LNCAP (cell line): ENCODE measurements at regions not wholly inside any gene's neighbourhood (a gene's known extent, or its start where the extent isn't known, plus 50 kb on each side); places are given as distances from the start of the nearest gene placed in this dataset.

Source experiments
- CTCF ChIP-seq: fragments of 450-650 bp; IDR thresholded peaks from 2 replicates; pipeline ENCODE4 v1.5.1; 2017; ENCODE audit warnings: mild to moderate bottlenecking

DNA sequence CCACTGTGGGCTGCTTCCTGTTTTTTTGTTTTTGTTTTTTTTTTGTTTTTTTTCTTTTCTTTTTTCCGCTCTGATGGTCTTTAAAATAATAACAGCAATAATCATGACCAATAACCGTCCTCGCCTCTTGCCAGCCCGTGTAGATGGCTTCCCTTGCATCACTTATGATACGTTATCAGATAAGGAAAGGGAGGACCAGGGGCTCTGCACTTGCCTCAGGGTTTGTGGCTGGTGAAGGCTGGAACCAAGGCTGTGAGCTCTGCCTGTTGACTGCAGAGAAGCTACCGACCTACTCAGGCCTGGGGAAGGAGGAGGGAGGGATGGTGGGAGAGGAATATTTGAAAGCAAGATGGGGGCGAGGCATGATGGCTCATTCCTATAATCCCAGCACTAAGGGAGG lies 114.0 kb upstream of the SDK2 start:
- no peak for TF ChIP-seq CTCF

DNA sequence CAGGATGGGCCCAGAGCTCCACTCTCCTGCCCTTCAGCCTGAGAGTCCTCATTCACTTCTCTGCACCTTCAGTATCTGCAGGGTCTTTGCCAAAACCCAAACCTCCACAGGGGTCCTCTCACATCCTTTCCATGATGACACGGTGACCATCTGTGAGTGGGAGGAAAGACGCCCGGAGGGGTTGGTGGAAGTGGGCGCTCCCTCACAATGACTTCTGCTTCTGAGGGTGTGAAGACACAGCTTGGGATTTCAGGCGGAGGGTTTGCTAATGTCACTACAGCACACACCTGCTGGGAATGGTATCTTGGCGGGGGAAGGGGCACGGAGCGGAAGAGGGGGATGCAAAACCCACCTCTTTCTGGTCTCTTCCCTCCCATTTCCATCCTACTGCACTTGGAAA lies 115.1 kb upstream of the SDK2 start:
- TF ChIP-seq CTCF = no peak

- no peak for TF ChIP-seq CTCF
Measured at GRCh38 chr17:73759734-73760438, 115.6 kb upstream of the SDK2 start.

- TF ChIP-seq CTCF = no peak
Measured at GRCh38 chr17:73760439-73760758, 116.2 kb upstream of the SDK2 start.

DNA sequence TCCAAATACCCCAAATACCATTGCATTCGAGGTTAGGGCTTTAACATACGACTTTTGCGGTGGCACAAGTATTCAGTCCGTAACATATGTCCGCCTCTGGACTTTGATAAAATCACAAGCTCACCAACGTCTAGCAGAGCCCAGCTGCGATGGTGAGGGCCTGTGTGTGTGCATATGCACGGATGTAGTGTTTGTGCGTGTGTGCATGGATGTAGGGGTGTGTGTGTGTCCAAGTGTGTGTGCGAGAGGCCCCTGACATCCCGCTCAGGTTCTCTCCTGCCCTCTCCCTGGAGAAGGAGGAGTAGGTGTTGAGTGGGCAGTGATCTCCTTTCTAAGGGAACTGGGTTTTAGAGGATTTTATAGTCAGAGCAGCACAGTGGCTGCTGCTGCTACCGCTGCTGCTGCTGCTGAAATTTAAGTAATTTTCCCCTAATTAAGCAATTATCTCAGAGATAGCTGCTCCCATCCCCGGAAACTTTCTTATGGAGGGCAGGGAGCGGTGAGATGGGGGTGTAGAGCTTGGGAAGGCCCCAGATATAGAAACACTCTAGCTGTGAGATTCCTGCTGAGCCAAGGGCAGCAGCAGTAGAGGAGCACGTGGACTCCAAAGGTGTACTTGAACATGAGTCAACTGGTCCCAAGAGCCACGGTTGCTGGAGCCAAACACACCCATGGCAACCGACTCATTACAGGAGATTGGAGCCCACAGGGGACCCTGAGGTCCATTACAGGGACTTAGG lies 121.7 kb upstream of the SDK2 start:
- no peak for TF ChIP-seq CTCF

DNA sequence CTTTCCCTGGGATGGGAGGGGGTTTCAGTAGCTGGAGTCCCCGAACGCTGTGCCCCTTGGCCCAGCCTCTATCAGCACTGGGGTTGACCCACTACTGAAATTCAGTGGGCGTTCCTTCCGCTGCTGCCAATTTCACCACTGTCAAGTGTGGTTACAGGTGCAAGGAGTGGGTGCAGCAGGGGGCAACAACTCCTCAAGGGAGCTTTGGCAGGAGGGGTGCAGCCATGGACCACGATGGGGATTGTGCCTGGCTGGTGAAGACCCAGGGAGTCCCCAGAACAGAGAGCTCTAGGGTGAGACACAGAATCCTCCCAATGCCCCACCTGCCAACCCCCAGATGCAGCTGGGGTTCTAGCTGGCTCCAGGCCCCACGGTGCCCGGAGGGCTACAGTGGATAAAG lies 123.5 kb upstream of the SDK2 start:
- TF ChIP-seq CTCF = no peak

GRCh38 chr17:73768691-73769090 lies 124.4 kb upstream of the SDK2 start:
- no peak for TF ChIP-seq CTCF
